ENCODE measurements at regions not wholly inside any gene's neighbourhood (a gene's known extent, or its start where the extent isn't known, plus 50 kb on each side); places are given as distances from the start of the nearest gene placed in this dataset.

- TF ChIP-seq CTCF (conservative IDR thresholded peaks at IDR 0.05 in 1 of 2, IDR thresholded peaks at IDR 0.05 in 1 of 2; ENCODE audit: extremely low read depth in 1 of 2, insufficient read depth in 1 of 2, low read depth in 1 of 2, low read length in 2 of 2), result no peak
- TF ChIP-seq EZH2 (IDR thresholded peaks at IDR 0.05; ENCODE audit: borderline replicate concordance, low read length), result no peak
These were observed 1270.9 kb downstream of the ADGRL3 start for GRCh38 chr4:62471021-62471420.
